Hepatocyte (in vitro differentiated cells): ENCODE measurements at regions not wholly inside any gene's neighbourhood (a gene's known extent, or its start where the extent isn't known, plus 50 kb on each side); places are given as distances from the start of the nearest gene placed in this dataset.

Experiments
- DNase-seq: peaks from one replicate; pipeline ENCODE4 v3.0.0-alpha.2; 2016; ENCODE audit warnings: low spot score
- H2AFZ ChIP-seq: fragments of 200-600 bp; sonication (generic); 2 replicates; pipeline ENCODE4 v1.6.0; 2016; ENCODE audit warnings: antibody characterized with exemption, mild to moderate bottlenecking
- H3K27ac ChIP-seq: fragments of 200-600 bp; sonication (generic); 2 replicates; pipeline ENCODE4 v1.5.1; 2016; ENCODE audit warnings: mild to moderate bottlenecking
- H3K27me3 ChIP-seq: fragments of 200-600 bp; sonication (generic); 2 replicates; pipeline ENCODE4 v1.6.1; 2016
- H3K36me3 ChIP-seq: fragments of 200-600 bp; sonication (generic); replicated peaks from 2 replicates; pipeline ENCODE4 v1.5.1; 2016; ENCODE audit warnings: low read depth; ENCODE audit not compliant: insufficient read depth
- H3K4me1 ChIP-seq: fragments of 200-600 bp; sonication (generic); 2 replicates; pipeline ENCODE4 v1.5.1; 2016; ENCODE audit warnings: mild to moderate bottlenecking, moderate library complexity; ENCODE audit not compliant: insufficient read depth
- H3K4me2 ChIP-seq: fragments of 200-600 bp; sonication (generic); 2 replicates; pipeline ENCODE4 v1.6.0; 2016
- H3K4me3 ChIP-seq: fragments of 200-600 bp; sonication (generic); 2 replicates; pipeline ENCODE4 v1.5.1; 2016; ENCODE audit warnings: mild to moderate bottlenecking
- H3K79me2 ChIP-seq: fragments of 200-600 bp; sonication (generic); 2 replicates; pipeline ENCODE4 v1.6.0; 2017; ENCODE audit warnings: mild to moderate bottlenecking
- H3K9me2 ChIP-seq: fragments of 200-600 bp; sonication (generic); replicated peaks from 2 replicates; pipeline ENCODE4 v1.6.0; 2017; ENCODE audit warnings: mild to moderate bottlenecking; ENCODE audit not compliant: insufficient read depth
- H3K9me3 ChIP-seq: fragments of 200-600 bp; sonication (generic); 2 replicates; pipeline ENCODE4 v1.5.1; 2016; ENCODE audit warnings: low read depth, mild to moderate bottlenecking
- H4K20me1 ChIP-seq: fragments of 200-600 bp; sonication (generic); 2 replicates; pipeline ENCODE4 v1.6.0; 2016; ENCODE audit warnings: mild to moderate bottlenecking; ENCODE audit not compliant: insufficient read depth, poor library complexity, severe bottlenecking
- CTCF ChIP-seq: fragments of 200-600 bp; sonication (generic); IDR thresholded peaks from 2 replicates; pipeline ENCODE4 v1.5.1; 2016; ENCODE audit warnings: antibody characterized with exemption, mild to moderate bottlenecking; ENCODE audit not compliant: poor library complexity
- EZH2 ChIP-seq: fragments of 200-600 bp; sonication (generic); IDR thresholded peaks from 2 replicates; pipeline ENCODE4 v1.6.1; 2016; ENCODE audit warnings: antibody characterized with exemption, mild to moderate bottlenecking, borderline replicate concordance
- EZH2phosphoT487 ChIP-seq: fragments of 200-600 bp; sonication (generic); IDR thresholded peaks from one replicate; pipeline ENCODE4 v1.6.1; 2018; ENCODE audit warnings: antibody characterized with exemption, mild to moderate bottlenecking, low read depth, moderate library complexity; ENCODE audit not compliant: unreplicated experiment, severe bottlenecking
- WGBS: methylation state at CpG from one replicate; pipeline ENCODE4 v1.1.6; 2016; ENCODE audit warnings: low lambda C conversion rate; ENCODE audit errors: missing lambda C conversion rate; 5-methylcytosine and 5-hydroxymethylcytosine counted together

- H3K27ac ChIP-seq = no peak overlapping the region
- H3K9me2 ChIP-seq = no peaks in the 10 kb centered on the region
- no peaks in the 10 kb centered on the region for H4K20me1 ChIP-seq
- DNase-seq = no peak
- H2AFZ ChIP-seq = no peak overlapping the region
- no peaks in the 10 kb centered on the region for H3K79me2 ChIP-seq
- TF ChIP-seq EZH2 = no peak
- no peak for TF ChIP-seq EZH2phosphoT487
- no peak for TF ChIP-seq CTCF
- no peaks in the 10 kb centered on the region for H3K36me3 ChIP-seq
- no peak overlapping the region for H3K4me2 ChIP-seq
- no peaks in the 10 kb centered on the region for H3K9me3 ChIP-seq
- H3K27me3 ChIP-seq = no peaks in the 10 kb centered on the region
- peaks cover 22% of the 10 kb centered on the region for H3K4me1 ChIP-seq
- WGBS = 83% methylated on average over 7 of the region's 7 CpGs
- H3K4me3 ChIP-seq = no peak overlapping the region
Observed at GRCh38 chr18:76616373-76616772, 121.3 kb upstream of the ZNF516 start.

GRCh38 chr18:76615065-76615733 is 120.2 kb upstream of the ZNF516 start:
- WGBS = 82% methylated on average over 17 of the region's 17 CpGs
- no peak overlapping the region for H3K4me3 ChIP-seq
- H4K20me1 ChIP-seq = no peaks in the 10 kb centered on the region
- no peaks in the 10 kb centered on the region for H3K36me3 ChIP-seq
- H3K27me3 ChIP-seq = no peaks in the 10 kb centered on the region
- TF ChIP-seq CTCF (no peak), EZH2phosphoT487 (no peak), EZH2 (no peak)
- no peak overlapping the region for H3K27ac ChIP-seq
- H3K4me1 ChIP-seq = peaks cover 13% of the 10 kb centered on the region
- DNase-seq = no peak
- no peak overlapping the region for H2AFZ ChIP-seq
- no peaks in the 10 kb centered on the region for H3K79me2 ChIP-seq
- no peaks in the 10 kb centered on the region for H3K9me3 ChIP-seq
- no peak overlapping the region for H3K4me2 ChIP-seq
- H3K9me2 ChIP-seq = no peaks in the 10 kb centered on the region

- Histone ChIP-seq H3K27me3 (no peaks in the 10 kb centered on the region), H3K9me3 (no peaks in the 10 kb centered on the region), H3K4me1 (peaks cover under 1% of the 10 kb centered on the region), H3K79me2 (no peaks in the 10 kb centered on the region), H3K9me2 (no peaks in the 10 kb centered on the region), H3K36me3 (no peaks in the 10 kb centered on the region), H3K4me2 (no peak overlapping the region), H2AFZ (no peak overlapping the region), H4K20me1 (no peaks in the 10 kb centered on the region), H3K4me3 (no peak overlapping the region), H3K27ac (no peak overlapping the region)
- DNase-seq = no peak
- 97% methylated on average over 25 of the region's 25 CpGs for WGBS
- TF ChIP-seq EZH2 = no peak
- TF ChIP-seq EZH2phosphoT487 = no peak
- no peak for TF ChIP-seq CTCF
Observed at GRCh38 chr18:76613755-76614120, 118.7 kb upstream of the ZNF516 start.
